GM12878 (cell line): ENCODE measurements at regions not wholly inside any gene's neighbourhood (a gene's known extent, or its start where the extent isn't known, plus 50 kb on each side); places are given as distances from the start of the nearest gene placed in this dataset.

ENCODE experiments used
- CTCF ChIP-seq, 3 experiments: IDR thresholded peaks in 2 of 3; conservative IDR thresholded peaks in 1 of 3; 2 replicates each; pipeline ENCODE4 v1.5.1; 2011; ENCODE audit warnings: low read depth in 3 of 3, low read length in 3 of 3, mild to moderate bottlenecking in 3 of 3, control low read depth in 2 of 3, moderate library complexity in 2 of 3, inconsistent platforms in 1 of 3, mixed read lengths in 1 of 3; ENCODE audit not compliant: control insufficient read depth in 2 of 3, insufficient read depth in 1 of 3; ENCODE audit errors: extremely low read depth in 1 of 3
- ESRRA ChIP-seq: IDR thresholded peaks from 2 replicates; pipeline ENCODE4 v1.6.1; 2012; ENCODE audit warnings: mild to moderate bottlenecking, low read length, improper control_type of control experiment
- FOXK2 ChIP-seq: fragments of 450-650 bp; IDR thresholded peaks from 2 replicates; pipeline ENCODE4 v1.6.1; 2017; ENCODE audit warnings: mild to moderate bottlenecking, moderate library complexity
- JUND ChIP-seq: IDR thresholded peaks from 2 replicates; pipeline ENCODE4 v1.6.1; 2012; ENCODE audit warnings: low read depth, mild to moderate bottlenecking, low read length, improper control_type of control experiment, moderate library complexity
- MXI1 ChIP-seq: fragments of 150-350 bp; IDR thresholded peaks from 2 replicates; pipeline ENCODE4 v1.6.1; 2011; ENCODE audit warnings: low read depth, mild to moderate bottlenecking, inconsistent platforms, low read length, improper control_type of control experiment
- MYC ChIP-seq: IDR thresholded peaks from 2 replicates; pipeline ENCODE4 v1.6.1; 2011; ENCODE audit warnings: mild to moderate bottlenecking, low read length, moderate library complexity, inconsistent platforms; ENCODE audit not compliant: insufficient read depth, insufficient replicate concordance, insufficient read length, severe bottlenecking
- NFXL1 ChIP-seq: fragments of 450-650 bp; IDR thresholded peaks from 2 replicates; pipeline ENCODE4 v1.6.1; 2017; ENCODE audit warnings: antibody characterized with exemption, mild to moderate bottlenecking, borderline replicate concordance
- NFYB ChIP-seq: IDR thresholded peaks from 2 replicates; pipeline ENCODE4 v1.6.1; 2011; ENCODE audit warnings: low read depth, mild to moderate bottlenecking, low read length, improper control_type of control experiment, moderate library complexity; ENCODE audit not compliant: insufficient read depth
- PKNOX1 ChIP-seq: fragments of 450-650 bp; IDR thresholded peaks from 2 replicates; pipeline ENCODE4 v1.6.1; 2016; ENCODE audit warnings: mild to moderate bottlenecking
- POLR2A ChIP-seq: IDR thresholded peaks from 2 replicates; pipeline ENCODE4 v1.6.1; 2011; ENCODE audit warnings: low read depth, mild to moderate bottlenecking, low read length
- POLR2AphosphoS5 ChIP-seq: IDR thresholded peaks from 2 replicates; pipeline ENCODE4 v1.6.1; 2011; ENCODE audit warnings: mild to moderate bottlenecking, low read length, inconsistent platforms
- RAD21 ChIP-seq: IDR thresholded peaks from 2 replicates; pipeline ENCODE4 v1.6.1; 2011; ENCODE audit warnings: mild to moderate bottlenecking, low read depth, low read length, moderate library complexity; ENCODE audit not compliant: insufficient read depth
- RCOR1 ChIP-seq: conservative IDR thresholded peaks from 2 replicates; pipeline ENCODE4 v1.6.1; 2012; ENCODE audit warnings: low read depth, low read length, improper control_type of control experiment
- ZBTB4 ChIP-seq: fragments of 450-650 bp; formaldehyde crosslinking; IDR thresholded peaks from 2 replicates; pipeline ENCODE4 v1.4.0; 2022; ENCODE audit warnings: mild to moderate bottlenecking, moderate library complexity

GRCh38 chr3:68274286-68274685 lies 619.9 kb upstream of the SUCLG2 start:
- TF ChIP-seq ZBTB4 (CRISPR knock-in tag) (no peak), JUND (no peak), POLR2AphosphoS5 (no peak), FOXK2 (no peak), MXI1 (no peak), PKNOX1 (no peak), POLR2A (no peak), CTCF (IDR thresholded peaks at IDR 0.05 in 2 of 3, conservative IDR thresholded peaks at IDR 0.05 in 1 of 3; ENCODE audit: control insufficient read depth in 2 of 3, extremely low read depth in 1 of 3, insufficient read depth in 1 of 3, low read depth in 3 of 3, low read length in 3 of 3) (no peak), NFYB (no peak), ESRRA (no peak), RAD21 (no peak), NFXL1 (no peak), MYC (no peak), RCOR1 (no peak)
